ENCODE measurements at regions not wholly inside any gene's neighbourhood (a gene's known extent, or its start where the extent isn't known, plus 50 kb on each side); places are given as distances from the start of the nearest gene placed in this dataset.

DNA sequence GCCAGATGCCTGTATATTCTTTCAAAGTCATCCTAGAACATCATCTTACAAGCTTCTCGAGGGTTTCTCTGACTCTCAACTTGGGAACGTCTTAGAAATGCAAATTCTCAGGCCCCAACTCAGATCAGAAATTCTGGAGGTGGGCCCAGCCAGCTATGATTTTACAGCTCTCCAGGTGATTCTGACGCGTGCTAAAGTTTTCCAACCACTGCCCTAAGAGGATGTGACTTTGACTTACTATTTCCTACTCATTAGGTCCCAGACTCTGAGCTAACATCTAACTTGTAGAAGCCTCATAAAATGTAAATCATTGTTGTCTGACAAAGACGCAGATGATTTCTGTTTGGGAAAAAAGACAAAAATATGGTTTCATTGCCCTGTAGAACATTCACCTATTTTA, 61.1 kb downstream of the IRAG1 start:
- ChIA-PET POLR2A (no interaction called here), CTCF (interaction anchor here (0.8 kb wide), 1 partner anchor 68 kb away, joined by 3 read pairs; no protein-coding TSS in a partner anchor)
- Histone ChIP-seq H3K9me1 (replicated peaks; ENCODE audit: control insufficient read depth, extremely low read depth, insufficient read depth, low read length) (no peaks in the 10 kb centered on the region), H3K36me3 (ENCODE audit: control insufficient read depth in 2 of 2, extremely low read depth in 1 of 2, insufficient read depth in 2 of 2, low read length in 2 of 2) (no peaks in the 10 kb centered on the region), H3K9me3 (replicated peaks; ENCODE audit: control insufficient read depth, insufficient read depth, low read length) (no peaks in the 10 kb centered on the region), H3K4me1 (ENCODE audit: control insufficient read depth, extremely low read depth, insufficient read depth, low read length) (no peaks in the 10 kb centered on the region), H3K9ac (replicated peaks; ENCODE audit: extremely low read depth, insufficient read depth, low read length) (no peak overlapping the region), H3K27ac (ENCODE audit: insufficient read depth, low read depth, low read length) (no peak overlapping the region), H3K79me2 (ENCODE audit: control insufficient read depth, insufficient read depth, low read length) (no peaks in the 10 kb centered on the region), H2AFZ (ENCODE audit: low read depth, low read length) (no peak overlapping the region), H3K4me2 (ENCODE audit: insufficient read depth, low read length) (no peak overlapping the region), H3K4me3 (replicated peaks in 1 of 3; ENCODE audit: insufficient read depth in 1 of 3, low read depth in 1 of 3, low read length in 3 of 3) (no peak overlapping the region), H4K20me1 (replicated peaks; ENCODE audit: control insufficient read depth, extremely low read depth, insufficient read depth, low read length) (no peaks in the 10 kb centered on the region), H3K27me3 (ENCODE audit: control insufficient read depth in 2 of 2, insufficient read depth in 2 of 2, low read length in 2 of 2) (peaks cover 0 to 3% of the 10 kb centered on the region in 2 experiments)
- no TSS peak for BruUV-seq (replicated peaks)
- intact Hi-C loops (cut with micrococcal nuclease) (no loop called here), dilution Hi-C loops (cut with MboI; ENCODE audit: extremely low pct_ligation_motif_present, low sequenced_read_pairs) (no loop called here)
- TF ChIP-seq, protein P1, sequence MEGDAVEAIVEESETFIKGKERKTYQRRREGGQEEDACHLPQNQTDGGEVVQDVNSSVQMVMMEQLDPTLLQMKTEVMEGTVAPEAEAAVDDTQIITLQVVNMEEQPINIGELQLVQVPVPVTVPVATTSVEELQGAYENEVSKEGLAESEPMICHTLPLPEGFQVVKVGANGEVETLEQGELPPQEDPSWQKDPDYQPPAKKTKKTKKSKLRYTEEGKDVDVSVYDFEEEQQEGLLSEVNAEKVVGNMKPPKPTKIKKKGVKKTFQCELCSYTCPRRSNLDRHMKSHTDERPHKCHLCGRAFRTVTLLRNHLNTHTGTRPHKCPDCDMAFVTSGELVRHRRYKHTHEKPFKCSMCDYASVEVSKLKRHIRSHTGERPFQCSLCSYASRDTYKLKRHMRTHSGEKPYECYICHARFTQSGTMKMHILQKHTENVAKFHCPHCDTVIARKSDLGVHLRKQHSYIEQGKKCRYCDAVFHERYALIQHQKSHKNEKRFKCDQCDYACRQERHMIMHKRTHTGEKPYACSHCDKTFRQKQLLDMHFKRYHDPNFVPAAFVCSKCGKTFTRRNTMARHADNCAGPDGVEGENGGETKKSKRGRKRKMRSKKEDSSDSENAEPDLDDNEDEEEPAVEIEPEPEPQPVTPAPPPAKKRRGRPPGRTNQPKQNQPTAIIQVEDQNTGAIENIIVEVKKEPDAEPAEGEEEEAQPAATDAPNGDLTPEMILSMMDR (IDR thresholded peaks at IDR 0.05; ENCODE audit: extremely low read depth in 1 of 2, insufficient read depth in 1 of 2, low read depth in 1 of 2, low read length in 2 of 2): no peak
- no peak for TF ChIP-seq POLR2AphosphoS5 (IDR thresholded peaks at IDR 0.05; ENCODE audit: insufficient read depth, low read depth, low read length)
- TF ChIP-seq POLR2A (IDR thresholded peaks at IDR 0.05; ENCODE audit: low read depth, low read length): no peak
- TF ChIP-seq MYC (IDR thresholded peaks at IDR 0.05; ENCODE audit: low read depth, low read length): no peak
- TF ChIP-seq, protein P2, sequence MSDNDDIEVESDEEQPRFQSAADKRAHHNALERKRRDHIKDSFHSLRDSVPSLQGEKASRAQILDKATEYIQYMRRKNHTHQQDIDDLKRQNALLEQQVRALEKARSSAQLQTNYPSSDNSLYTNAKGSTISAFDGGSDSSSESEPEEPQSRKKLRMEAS (IDR thresholded peaks at IDR 0.05; ENCODE audit: insufficient read depth, insufficient read length): no peak
- no peak for TF ChIP-seq FOS (IDR thresholded peaks at IDR 0.05; ENCODE audit: borderline replicate concordance, insufficient read depth, low read length)
- TF ChIP-seq EZH2 (IDR thresholded peaks at IDR 0.05; ENCODE audit: borderline replicate concordance, low read depth, low read length, severe bottlenecking): no peak
- no peak for TF ChIP-seq JUN (IDR thresholded peaks at IDR 0.05; ENCODE audit: borderline replicate concordance, insufficient read depth, insufficient read length, low read depth)
- no peak for TF ChIP-seq GATA2 (IDR thresholded peaks at IDR 0.05; ENCODE audit: insufficient read depth, insufficient read length, low read depth, low read length)
- DNase-seq (ENCODE audit: low read depth, low spot score) (no peak), FAIRE-seq (no peak)
